Neural cell (in vitro differentiated cells): ENCODE measurements at regions not wholly inside any gene's neighbourhood (a gene's known extent, or its start where the extent isn't known, plus 50 kb on each side); places are given as distances from the start of the nearest gene placed in this dataset.

ENCODE experiments used
- H2AFZ ChIP-seq: fragments of 200-600, 300-800 bp; sonication (generic), shearing (Covaris generic); 2 replicates; pipeline ENCODE4 v1.6.0; 2014; ENCODE audit warnings: low read depth, mild to moderate bottlenecking, antibody characterized with exemption, low read length, moderate library complexity
- H3F3A ChIP-seq: fragments of 200-600 bp; shearing (Covaris generic); 2 replicates; pipeline ENCODE4 v1.6.1; 2016; ENCODE audit warnings: mild to moderate bottlenecking, moderate library complexity, mixed read lengths, antibody characterized with exemption, low read length; ENCODE audit not compliant: insufficient read depth, poor library complexity, severe bottlenecking
- H3K27ac ChIP-seq: fragments of 200-600, 300-800 bp; sonication (generic), shearing (Covaris generic); 2 replicates; pipeline ENCODE4 v1.5.1; 2014; ENCODE audit warnings: mild to moderate bottlenecking, low read length, moderate library complexity
- H3K27me3 ChIP-seq: fragments of 300-800, 200-600 bp; sonication (generic), shearing (Covaris generic); 2 replicates; pipeline ENCODE4 v1.6.0; 2014; ENCODE audit warnings: mild to moderate bottlenecking, low read depth, low read length, moderate library complexity; ENCODE audit not compliant: insufficient read depth
- H3K36me3 ChIP-seq: fragments of 300-800, 200-600 bp; sonication (generic), shearing (Covaris generic); 2 replicates; pipeline ENCODE4 v1.5.1; 2014; ENCODE audit warnings: mild to moderate bottlenecking, antibody characterized with exemption, low read length, moderate library complexity; ENCODE audit not compliant: insufficient read depth
- H3K4me2 ChIP-seq: fragments of 300-800, 200-600 bp; sonication (generic), shearing (Covaris generic); 2 replicates; pipeline ENCODE4 v1.6.0; 2014; ENCODE audit warnings: mild to moderate bottlenecking, low read length
- H3K4me3 ChIP-seq: fragments of 300-800, 200-600 bp; sonication (generic), shearing (Covaris generic); 2 replicates; pipeline ENCODE4 v1.5.1; 2014; ENCODE audit warnings: mild to moderate bottlenecking, low read length, moderate library complexity
- H3K79me2 ChIP-seq: fragments of 200-600 bp; shearing (Covaris generic); replicated peaks from 2 replicates; pipeline ENCODE4 v1.6.0; 2014; ENCODE audit warnings: mild to moderate bottlenecking, low read length, moderate library complexity; ENCODE audit not compliant: insufficient read depth
- H3K9ac ChIP-seq: fragments of 300-800, 200-600 bp; sonication (generic), shearing (Covaris generic); 2 replicates; pipeline ENCODE4 v1.6.1; 2016; ENCODE audit warnings: mild to moderate bottlenecking, low read length, mixed read lengths
- H3K9me2 ChIP-seq: fragments of 200-600 bp; shearing (Covaris generic); 2 replicates; pipeline ENCODE4 v1.6.1; 2016; ENCODE audit warnings: mild to moderate bottlenecking, low read length, mixed read lengths; ENCODE audit not compliant: insufficient read depth
- H3K9me3 ChIP-seq: fragments of 200-600, 300-800 bp; sonication (generic), shearing (Covaris generic); 2 replicates; pipeline ENCODE4 v1.6.1; 2016; ENCODE audit warnings: mild to moderate bottlenecking, mixed run types, low read length, moderate library complexity, mixed read lengths
- H4K20me1 ChIP-seq: fragments of 200-600 bp; shearing (Covaris generic); 2 replicates; pipeline ENCODE4 v1.6.1; 2016; ENCODE audit warnings: mild to moderate bottlenecking, mixed run types; ENCODE audit not compliant: insufficient read depth
- EP300 ChIP-seq: fragments of 450-650 bp; conservative IDR thresholded peaks from 2 replicates; pipeline ENCODE4 v1.6.1; 2014; ENCODE audit warnings: antibody characterized with exemption, mild to moderate bottlenecking, moderate library complexity; ENCODE audit not compliant: poor library complexity, severe bottlenecking
- EZH2 ChIP-seq: fragments of 200-600, 300-800 bp; shearing (Covaris generic), sonication (generic); IDR thresholded peaks from 2 replicates; pipeline ENCODE4 v1.6.1; 2014; ENCODE audit warnings: antibody characterized with exemption, low read length, borderline replicate concordance, mild to moderate bottlenecking; ENCODE audit not compliant: insufficient read depth, poor library complexity, severe bottlenecking
- MXI1 ChIP-seq: fragments of 450-650 bp; conservative IDR thresholded peaks from 2 replicates; pipeline ENCODE4 v1.6.1; 2014; ENCODE audit warnings: antibody characterized with exemption, mild to moderate bottlenecking; ENCODE audit not compliant: poor library complexity, severe bottlenecking
- POLR2AphosphoS5 ChIP-seq: IDR thresholded peaks from 2 replicates; pipeline ENCODE4 v1.6.1; 2012
- RAD21 ChIP-seq: fragments of 450-650 bp; conservative IDR thresholded peaks from 2 replicates; pipeline ENCODE4 v1.6.1; 2014; ENCODE audit warnings: antibody characterized with exemption, mild to moderate bottlenecking, moderate library complexity
- SMC3 ChIP-seq: fragments of 450-650 bp; conservative IDR thresholded peaks from 2 replicates; pipeline ENCODE4 v1.6.1; 2014; ENCODE audit warnings: antibody characterized with exemption, mild to moderate bottlenecking, moderate library complexity; ENCODE audit not compliant: poor library complexity
- TAF1 ChIP-seq: IDR thresholded peaks from 2 replicates; pipeline ENCODE4 v1.6.1; 2012; ENCODE audit warnings: low read depth
- TF ChIP-seq, protein P1 (sequence below): IDR thresholded peaks from 2 replicates; pipeline ENCODE4 v1.6.1; 2012; ENCODE audit warnings: borderline replicate concordance
- TF ChIP-seq, protein P2 (sequence below): fragments of 450-650 bp; IDR thresholded peaks from 2 replicates; pipeline ENCODE4 v1.5.1; 2014; ENCODE audit warnings: antibody characterized with exemption, mild to moderate bottlenecking, moderate library complexity; ENCODE audit not compliant: poor library complexity, severe bottlenecking

DNA sequence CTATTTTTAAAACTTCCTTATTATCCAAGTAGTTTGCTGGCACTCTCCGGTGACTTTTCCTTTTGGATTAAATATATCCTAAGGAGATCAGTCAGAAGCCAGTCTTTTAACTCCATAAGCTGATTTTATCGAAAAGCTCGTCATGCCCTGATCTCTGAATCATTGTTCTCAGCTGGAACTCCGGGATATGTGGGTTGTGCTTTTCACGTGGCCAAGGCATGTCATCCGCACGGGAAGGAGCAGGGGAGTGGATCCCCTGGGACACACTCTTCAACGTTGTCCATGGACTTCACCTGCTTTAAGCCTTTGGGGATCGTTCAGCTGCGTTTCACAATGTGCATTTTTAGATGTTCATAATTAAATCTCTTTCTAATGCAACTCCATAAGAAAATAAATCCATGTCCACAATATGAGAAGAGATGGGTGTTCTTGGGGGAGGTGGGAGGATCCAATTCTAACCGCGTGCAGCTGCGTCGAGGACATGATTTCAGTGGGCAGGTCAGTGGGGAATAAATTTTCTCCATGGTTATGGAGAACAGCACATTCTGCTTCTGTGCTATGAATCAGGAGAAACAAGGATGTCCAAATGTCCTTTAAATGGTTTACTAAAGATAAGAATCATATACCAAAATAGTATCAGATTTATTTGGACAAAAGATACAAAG is 229.5 kb upstream of the ADARB2 start:
- TF ChIP-seq EZH2 (no peak), SMC3 (no peak)
- TF ChIP-seq, protein P1, sequence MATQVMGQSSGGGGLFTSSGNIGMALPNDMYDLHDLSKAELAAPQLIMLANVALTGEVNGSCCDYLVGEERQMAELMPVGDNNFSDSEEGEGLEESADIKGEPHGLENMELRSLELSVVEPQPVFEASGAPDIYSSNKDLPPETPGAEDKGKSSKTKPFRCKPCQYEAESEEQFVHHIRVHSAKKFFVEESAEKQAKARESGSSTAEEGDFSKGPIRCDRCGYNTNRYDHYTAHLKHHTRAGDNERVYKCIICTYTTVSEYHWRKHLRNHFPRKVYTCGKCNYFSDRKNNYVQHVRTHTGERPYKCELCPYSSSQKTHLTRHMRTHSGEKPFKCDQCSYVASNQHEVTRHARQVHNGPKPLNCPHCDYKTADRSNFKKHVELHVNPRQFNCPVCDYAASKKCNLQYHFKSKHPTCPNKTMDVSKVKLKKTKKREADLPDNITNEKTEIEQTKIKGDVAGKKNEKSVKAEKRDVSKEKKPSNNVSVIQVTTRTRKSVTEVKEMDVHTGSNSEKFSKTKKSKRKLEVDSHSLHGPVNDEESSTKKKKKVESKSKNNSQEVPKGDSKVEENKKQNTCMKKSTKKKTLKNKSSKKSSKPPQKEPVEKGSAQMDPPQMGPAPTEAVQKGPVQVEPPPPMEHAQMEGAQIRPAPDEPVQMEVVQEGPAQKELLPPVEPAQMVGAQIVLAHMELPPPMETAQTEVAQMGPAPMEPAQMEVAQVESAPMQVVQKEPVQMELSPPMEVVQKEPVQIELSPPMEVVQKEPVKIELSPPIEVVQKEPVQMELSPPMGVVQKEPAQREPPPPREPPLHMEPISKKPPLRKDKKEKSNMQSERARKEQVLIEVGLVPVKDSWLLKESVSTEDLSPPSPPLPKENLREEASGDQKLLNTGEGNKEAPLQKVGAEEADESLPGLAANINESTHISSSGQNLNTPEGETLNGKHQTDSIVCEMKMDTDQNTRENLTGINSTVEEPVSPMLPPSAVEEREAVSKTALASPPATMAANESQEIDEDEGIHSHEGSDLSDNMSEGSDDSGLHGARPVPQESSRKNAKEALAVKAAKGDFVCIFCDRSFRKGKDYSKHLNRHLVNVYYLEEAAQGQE: no peak
- TF ChIP-seq, protein P2, sequence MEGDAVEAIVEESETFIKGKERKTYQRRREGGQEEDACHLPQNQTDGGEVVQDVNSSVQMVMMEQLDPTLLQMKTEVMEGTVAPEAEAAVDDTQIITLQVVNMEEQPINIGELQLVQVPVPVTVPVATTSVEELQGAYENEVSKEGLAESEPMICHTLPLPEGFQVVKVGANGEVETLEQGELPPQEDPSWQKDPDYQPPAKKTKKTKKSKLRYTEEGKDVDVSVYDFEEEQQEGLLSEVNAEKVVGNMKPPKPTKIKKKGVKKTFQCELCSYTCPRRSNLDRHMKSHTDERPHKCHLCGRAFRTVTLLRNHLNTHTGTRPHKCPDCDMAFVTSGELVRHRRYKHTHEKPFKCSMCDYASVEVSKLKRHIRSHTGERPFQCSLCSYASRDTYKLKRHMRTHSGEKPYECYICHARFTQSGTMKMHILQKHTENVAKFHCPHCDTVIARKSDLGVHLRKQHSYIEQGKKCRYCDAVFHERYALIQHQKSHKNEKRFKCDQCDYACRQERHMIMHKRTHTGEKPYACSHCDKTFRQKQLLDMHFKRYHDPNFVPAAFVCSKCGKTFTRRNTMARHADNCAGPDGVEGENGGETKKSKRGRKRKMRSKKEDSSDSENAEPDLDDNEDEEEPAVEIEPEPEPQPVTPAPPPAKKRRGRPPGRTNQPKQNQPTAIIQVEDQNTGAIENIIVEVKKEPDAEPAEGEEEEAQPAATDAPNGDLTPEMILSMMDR: no peak
- no peaks in the 10 kb centered on the region for H3K9me2 ChIP-seq

DNA sequence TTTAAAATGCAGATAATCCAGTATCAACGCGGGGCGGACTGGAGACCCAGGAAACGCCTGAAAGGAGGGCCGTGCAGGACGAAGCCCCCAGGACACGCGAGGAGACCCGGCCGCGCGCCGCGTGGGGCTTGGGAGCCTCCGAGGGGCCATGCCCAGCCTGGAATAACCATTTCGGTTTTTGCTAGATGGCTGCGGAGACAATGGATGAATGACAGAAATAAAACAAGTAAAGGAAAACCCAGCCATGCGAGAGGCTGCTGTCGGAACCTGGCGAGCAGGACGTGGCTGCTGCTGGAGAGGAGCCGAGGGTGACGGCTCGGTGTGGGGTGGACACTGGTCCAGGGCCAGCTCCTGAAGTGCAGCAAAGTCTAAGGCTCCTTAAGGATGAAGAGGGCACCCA is 227.2 kb upstream of the ADARB2 start:
- no peaks in the 10 kb centered on the region for H3K79me2 ChIP-seq

More for the DNA sequence above, 229.5 kb upstream of the ADARB2 start:
- no peak overlapping the region for H3K27ac ChIP-seq
- no peaks in the 10 kb centered on the region for H3K9me3 ChIP-seq
- H3K4me2 ChIP-seq: no peak overlapping the region
- no peak overlapping the region for H3K9ac ChIP-seq
- H3F3A ChIP-seq: no peaks in the 10 kb centered on the region
- no peaks in the 10 kb centered on the region for H3K27me3 ChIP-seq
- H4K20me1 ChIP-seq: no peaks in the 10 kb centered on the region
- no peak overlapping the region for H3K4me3 ChIP-seq
- H3K36me3 ChIP-seq: no peaks in the 10 kb centered on the region
- H2AFZ ChIP-seq: no peak overlapping the region
- H3K79me2 ChIP-seq: no peaks in the 10 kb centered on the region

More for the DNA sequence above, 227.2 kb upstream of the ADARB2 start:
- H3K9me3 ChIP-seq: no peaks in the 10 kb centered on the region
- no peak overlapping the region for H3K9ac ChIP-seq
- H3K4me3 ChIP-seq: no peak overlapping the region
- TF ChIP-seq, protein P1: no peak
- TF ChIP-seq POLR2AphosphoS5 (no peak), EP300 (no peak), EZH2 (no peak), RAD21 (no peak), MXI1 (no peak), SMC3 (no peak), TAF1 (no peak)
- TF ChIP-seq, protein P2: no peak
- H2AFZ ChIP-seq: no peak overlapping the region
- H3F3A ChIP-seq: no peaks in the 10 kb centered on the region
- no peak overlapping the region for H3K27ac ChIP-seq
- no peak overlapping the region for H3K4me2 ChIP-seq
- no peaks in the 10 kb centered on the region for H3K9me2 ChIP-seq
- no peaks in the 10 kb centered on the region for H3K27me3 ChIP-seq
- H4K20me1 ChIP-seq: no peaks in the 10 kb centered on the region
- H3K36me3 ChIP-seq: no peaks in the 10 kb centered on the region
